GM21447 (cell line): ENCODE measurements at regions not wholly inside any gene's neighbourhood (a gene's known extent, or its start where the extent isn't known, plus 50 kb on each side); places are given as distances from the start of the nearest gene placed in this dataset.
"Not testable (repeated sequence)": the region's sequence is repeated elsewhere in the genome, so short reads cannot be mapped to it uniquely, and the experiment has no call there.

Experiments used
- ATAC-seq: cut with Tn5 transposase; IDR thresholded peaks from one replicate; pipeline ENCODE4 v1.9.1; 2021; ENCODE audit not compliant: unreplicated experiment

DNA sequence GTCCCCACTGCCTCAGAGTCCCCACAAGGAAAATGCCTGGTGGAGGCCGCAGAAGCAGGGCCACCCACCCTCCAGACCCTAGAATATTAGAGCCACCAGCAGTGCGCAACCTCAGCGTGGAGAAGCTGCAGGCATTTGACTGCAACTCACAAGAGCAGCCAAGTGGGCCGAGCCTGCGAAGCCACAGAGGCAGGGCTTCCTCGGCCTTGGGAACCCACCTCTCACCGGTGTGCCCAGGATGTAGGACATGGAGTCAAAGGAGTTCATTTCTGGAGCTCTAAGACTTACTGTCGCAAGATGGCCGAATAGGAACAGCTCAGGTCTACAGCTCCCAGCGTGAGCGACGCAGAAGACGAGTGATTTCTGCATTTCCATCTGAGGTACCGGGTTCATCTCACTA lies 397.9 kb upstream of the PIK3R1 start:
- ATAC-seq = no peak

GRCh38 chr5:67816456-67816855 lies 399.1 kb upstream of the PIK3R1 start:
- ATAC-seq = no peak

DNA sequence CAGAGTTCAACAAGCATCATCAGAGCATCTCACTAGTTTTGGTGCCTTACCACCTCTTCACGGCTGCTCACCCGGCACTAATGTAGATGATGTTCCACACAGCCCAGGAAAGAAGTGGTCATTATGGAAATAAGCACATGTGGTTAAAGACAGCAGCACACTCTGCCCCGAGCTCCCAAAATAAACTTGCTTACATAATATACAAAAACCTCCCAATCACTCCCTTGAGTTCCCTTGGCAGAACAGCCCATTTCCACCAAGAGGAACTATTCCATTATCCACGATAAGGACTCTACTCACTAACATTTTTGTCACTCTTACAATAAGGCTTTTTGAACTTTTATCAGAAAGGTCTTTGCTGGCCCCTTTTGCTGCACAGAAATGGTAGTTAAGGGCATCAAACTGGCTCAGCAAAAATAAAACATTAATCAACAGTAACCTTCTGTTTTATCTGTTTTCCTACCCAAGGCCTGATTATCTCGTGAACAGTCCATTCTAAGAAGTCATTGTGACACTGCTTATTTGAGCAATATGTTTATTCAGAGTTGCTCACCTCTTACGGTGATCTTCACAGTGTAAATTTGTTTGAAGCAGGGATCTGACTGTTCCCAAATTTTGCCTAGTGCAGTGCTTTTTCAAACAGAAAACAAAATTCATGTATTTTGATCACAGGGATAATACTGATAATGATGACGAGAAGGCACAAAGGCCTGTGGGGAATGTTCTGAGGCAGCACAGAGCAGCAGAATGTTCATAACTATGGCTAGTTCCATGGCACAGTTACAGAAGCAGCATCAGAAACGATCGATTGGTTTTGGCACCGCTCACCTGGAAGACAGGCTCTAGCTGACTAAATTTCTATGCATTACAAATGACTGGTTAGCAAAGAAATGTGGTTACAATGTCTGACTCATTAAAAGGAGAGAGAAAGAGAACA lies 399.8 kb upstream of the PIK3R1 start:
- no peak for ATAC-seq

DNA sequence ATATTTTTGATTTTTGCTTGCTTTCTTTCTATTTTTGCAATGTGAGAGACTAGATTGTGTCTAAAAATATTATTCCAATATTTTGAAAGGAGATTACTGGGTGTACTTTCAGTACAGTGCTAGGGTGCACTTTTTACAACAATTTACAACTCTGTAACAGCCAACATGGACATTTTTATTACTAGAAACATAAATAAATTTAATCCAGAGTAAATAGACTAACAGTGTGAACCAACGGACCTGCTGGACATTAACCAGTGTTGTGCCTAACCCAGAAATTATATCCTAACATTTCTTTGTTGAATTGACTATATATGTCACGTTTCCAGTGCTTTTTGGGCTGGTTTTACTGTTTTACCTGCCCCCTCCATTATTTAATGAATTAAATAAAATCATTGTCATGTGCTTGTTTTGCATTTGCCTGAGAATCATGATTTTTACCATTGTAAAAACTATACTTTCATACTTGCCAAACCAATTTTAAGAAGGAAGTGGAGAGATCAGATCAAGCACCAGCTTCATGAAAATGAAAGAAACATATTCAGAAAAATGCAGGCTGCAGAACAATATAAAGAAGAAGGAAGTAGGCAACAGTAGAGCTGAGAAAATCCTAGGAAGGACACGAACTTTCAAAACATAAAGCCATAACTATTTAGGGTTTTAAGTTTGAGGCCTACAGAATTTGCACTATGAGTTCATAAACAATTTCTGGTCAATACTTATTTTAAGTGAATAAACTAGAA lies 400.8 kb upstream of the PIK3R1 start:
- no peak for ATAC-seq

DNA sequence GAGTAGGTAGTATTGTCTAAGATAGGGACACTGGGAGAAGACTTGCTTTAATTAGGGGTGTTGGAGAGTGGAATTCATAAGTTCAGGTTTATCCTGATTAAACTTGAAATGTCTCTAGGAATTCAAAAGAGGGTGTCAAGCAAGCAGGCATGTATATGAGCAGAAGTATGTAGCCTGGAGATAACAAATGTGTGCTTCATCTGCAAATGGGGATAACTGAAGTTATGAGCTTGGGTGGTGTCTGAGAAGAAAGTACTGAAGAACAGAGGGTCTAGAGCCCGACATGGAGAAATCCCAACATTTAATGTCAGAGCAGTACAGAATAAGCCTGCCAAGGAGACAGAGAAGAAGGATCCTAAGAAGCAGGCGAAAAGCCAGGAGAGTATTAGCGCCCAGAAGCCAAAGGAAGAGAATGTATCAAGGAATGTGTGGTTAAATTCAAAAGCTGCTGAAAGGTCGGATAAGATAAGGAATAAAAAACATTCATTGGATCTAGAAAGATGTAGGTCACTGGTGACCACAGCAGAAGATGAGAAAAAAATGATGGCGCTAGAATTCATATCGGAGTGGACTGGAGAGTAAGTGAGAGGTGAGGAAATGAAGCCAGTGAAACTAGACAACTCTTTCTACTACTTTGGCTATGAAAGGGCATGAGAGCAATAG lies 401.5 kb upstream of the PIK3R1 start:
- no peak for ATAC-seq

- peak; percentile 47 for ATAC-seq
Observed at GRCh38 chr5:67809589-67809988, 406.0 kb upstream of the PIK3R1 start.

- no peak for ATAC-seq
Observed at GRCh38 chr5:67808340-67808739, 407.2 kb upstream of the PIK3R1 start.

DNA sequence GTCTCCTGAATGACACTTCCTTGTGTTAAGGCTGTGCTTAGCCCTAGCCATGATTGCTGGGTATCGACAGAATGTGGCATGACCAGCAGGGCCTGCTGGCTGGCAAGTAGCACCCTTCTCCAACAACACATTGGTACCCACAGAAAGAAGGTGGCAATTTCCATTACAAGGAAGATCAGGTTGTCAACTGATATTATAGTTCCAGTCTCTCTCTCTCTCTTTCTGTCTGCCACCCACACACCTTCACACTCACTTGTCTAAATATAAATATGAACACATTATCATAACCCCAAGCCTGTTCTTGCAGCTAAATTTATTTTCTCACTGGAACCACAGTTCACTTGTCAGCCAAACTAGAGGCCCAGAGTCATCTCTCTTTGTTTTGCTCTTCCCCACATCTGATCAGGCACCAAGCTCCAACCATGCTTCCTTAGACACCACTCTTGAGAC lies 408.1 kb upstream of the PIK3R1 start:
- peak; percentile 63 for ATAC-seq

DNA sequence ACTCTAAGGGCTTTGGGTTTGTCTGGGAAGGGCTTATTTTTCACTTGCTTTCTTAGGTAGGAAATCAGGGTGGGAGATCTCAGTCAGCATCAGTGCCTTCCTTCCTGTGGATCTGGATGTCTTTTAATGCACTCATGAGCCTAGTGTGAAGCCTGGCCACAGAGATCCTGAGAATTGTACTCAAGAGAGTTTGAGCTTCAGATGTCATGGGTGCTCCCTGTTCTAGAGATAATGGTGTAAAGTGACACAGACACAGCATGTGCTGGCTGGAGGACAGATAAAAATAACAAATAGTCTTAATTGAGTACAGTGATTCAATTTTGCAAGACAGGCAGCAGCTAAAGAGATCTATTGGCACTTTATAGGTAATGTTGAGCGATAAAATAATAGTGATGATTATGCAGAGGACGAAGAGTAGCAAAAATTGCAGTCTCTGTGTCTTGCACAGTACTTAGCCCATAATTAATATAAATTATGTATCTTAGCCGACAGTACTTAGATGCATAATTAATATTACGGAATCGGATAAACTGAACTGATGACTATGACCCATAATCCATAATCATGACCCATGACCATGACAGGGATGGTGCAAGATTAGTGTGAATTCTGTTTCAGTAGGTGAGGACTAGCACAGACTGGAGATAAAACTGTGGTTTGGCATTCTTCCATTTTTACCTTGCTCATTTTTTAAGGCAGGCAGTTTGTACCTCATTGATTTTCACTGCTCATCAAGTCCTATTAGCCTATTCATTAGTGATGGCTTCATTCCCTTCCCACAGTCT lies 408.7 kb upstream of the PIK3R1 start:
- peak; percentile 12 for ATAC-seq

DNA sequence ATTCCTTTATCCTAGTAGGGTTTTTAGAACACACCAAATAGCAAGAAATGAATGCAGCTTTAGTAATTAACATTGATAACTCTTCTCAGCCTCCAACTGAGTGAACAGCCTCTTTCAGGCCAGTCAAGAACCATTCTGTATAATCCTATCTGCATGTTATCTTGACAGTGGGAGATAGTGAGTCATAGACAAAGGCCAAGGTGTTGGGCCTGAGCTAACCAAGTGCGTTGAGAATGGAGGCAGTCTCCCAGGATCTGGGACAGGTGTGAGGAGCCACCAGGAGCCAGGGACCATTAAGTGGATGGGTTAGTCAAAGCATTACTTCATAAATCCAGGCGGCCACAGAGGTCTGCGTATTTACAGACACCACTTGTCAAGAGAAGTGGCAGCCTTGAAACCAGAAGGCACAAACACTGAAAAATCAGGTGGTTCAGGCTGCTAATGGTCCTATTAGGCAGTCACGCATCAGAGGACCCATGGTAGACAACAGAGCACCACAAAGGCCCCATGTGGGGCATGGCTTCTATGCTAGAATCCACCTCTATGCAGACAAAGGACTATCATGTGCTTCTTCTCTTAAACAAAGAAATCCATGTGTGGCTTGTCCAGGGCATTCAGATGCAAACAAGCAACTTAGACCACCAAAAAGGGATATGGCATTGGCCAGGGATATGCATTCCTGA lies 409.7 kb upstream of the PIK3R1 start:
- ATAC-seq = no peak

GRCh38 chr5:67802766-67803165 lies 412.8 kb upstream of the PIK3R1 start:
- ATAC-seq = peak; percentile 61

GRCh38 chr5:67799732-67800234 lies 415.8 kb upstream of the PIK3R1 start:
- no peak for ATAC-seq

DNA sequence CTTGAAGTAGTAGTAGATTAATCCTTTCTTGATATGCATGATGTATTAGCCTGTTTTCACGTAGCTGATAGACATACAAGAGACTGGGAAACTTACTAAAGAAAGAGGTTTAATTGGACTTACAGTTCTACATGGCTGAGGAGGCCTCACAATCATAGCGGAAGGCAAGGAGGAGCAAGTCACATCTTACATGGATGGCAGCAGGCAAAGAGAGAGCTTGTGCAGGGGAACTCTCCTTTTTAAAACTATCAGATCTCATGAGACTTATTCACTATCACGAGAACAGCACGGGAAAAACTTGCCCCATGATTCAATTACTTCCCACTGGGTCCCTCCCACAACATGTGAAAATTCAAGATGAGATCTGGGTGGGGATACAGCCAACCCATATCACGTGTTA lies 417.1 kb upstream of the PIK3R1 start:
- ATAC-seq = not testable (repeated sequence)

- no peak for ATAC-seq
Observed at GRCh38 chr5:67795781-67796477, 419.6 kb upstream of the PIK3R1 start.

- no peak for ATAC-seq
Observed at GRCh38 chr5:67793966-67794365, 421.6 kb upstream of the PIK3R1 start.

- no peak for ATAC-seq
Observed at GRCh38 chr5:67793418-67793817, 422.1 kb upstream of the PIK3R1 start.

GRCh38 chr5:67792891-67793290 lies 422.7 kb upstream of the PIK3R1 start:
- no peak for ATAC-seq

GRCh38 chr5:67790390-67790789 lies 425.2 kb upstream of the PIK3R1 start:
- no peak for ATAC-seq

GRCh38 chr5:67779893-67780623 lies 435.5 kb upstream of the PIK3R1 start:
- ATAC-seq = not testable (repeated sequence)
